ENCODE measurements at regions not wholly inside any gene's neighbourhood (a gene's known extent, or its start where the extent isn't known, plus 50 kb on each side); places are given as distances from the start of the nearest gene placed in this dataset.
A peak's percentile ranks its signal among the peaks of the same experiment; 100 is the strongest.

- no peak overlapping the region for H3K4me3 ChIP-seq (ENCODE audit: low read length)
- no peak for TF ChIP-seq CTCF (IDR thresholded peaks at IDR 0.05; ENCODE audit: insufficient read depth, low read depth, low read length, missing control alignments)
- DNase-seq (ENCODE audit: low read depth) = no peak
These were observed 73.8 kb downstream of the MRPL36 start for GRCh38 chr5:1725641-1726468.

- peak overlapping the region; percentile 7 for H3K4me3 ChIP-seq (ENCODE audit: low read length)
- DNase-seq (ENCODE audit: low read depth) = peak; percentile 10
- TF ChIP-seq CTCF (IDR thresholded peaks at IDR 0.05; ENCODE audit: insufficient read depth, low read depth, low read length, missing control alignments) = no peak
These were observed 74.6 kb downstream of the MRPL36 start for GRCh38 chr5:1724822-1725602.

DNA sequence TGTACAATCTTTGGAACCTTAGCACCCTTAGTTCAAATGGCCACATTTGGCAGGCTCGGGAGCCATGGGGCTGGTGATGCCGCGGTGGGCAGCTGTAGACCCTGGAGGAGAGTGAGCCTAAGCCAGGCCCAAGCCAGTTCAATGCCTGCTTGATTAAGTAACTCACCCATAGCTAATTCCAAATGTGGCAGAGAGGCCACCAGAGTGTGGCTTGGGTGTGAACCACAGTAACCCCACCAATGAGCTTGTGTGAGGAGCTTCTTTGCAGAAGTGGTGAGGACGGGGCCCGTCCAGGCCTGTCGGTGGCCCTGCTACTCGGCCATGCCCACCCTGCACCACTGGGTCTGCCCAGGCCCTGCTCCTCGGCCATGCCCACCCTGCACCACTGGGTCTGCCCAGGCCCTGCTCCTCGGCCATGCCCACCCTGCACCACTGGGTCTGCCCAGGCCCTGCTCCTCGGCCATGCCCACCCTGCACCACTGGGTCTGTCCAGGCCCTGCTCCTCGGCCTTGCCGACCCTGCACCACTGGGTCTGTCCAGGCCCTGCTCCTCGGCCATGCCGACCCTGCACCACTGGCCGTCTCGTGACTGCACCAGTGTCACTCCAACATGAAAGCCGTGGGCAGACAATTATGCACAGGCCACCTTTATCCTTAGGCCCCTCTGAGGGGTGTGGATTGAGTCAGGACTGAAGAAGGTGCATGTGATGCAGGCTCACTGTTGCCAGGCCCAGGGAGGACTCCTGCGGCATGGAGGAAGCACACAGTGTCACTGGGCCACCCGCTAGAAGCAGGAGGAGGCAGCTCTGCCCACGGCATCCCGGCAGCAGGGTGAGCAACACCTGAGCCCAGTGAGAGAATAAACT, 75.4 kb downstream of the MRPL36 start:
- no peak for DNase-seq (ENCODE audit: low read depth)
- no peak for TF ChIP-seq CTCF (IDR thresholded peaks at IDR 0.05; ENCODE audit: insufficient read depth, low read depth, low read length, missing control alignments)
- no peak overlapping the region for H3K4me3 ChIP-seq (ENCODE audit: low read length)

- H3K4me3 ChIP-seq (ENCODE audit: low read length) = no peak overlapping the region
- DNase-seq (ENCODE audit: low read depth) = no peak
- no peak for TF ChIP-seq CTCF (IDR thresholded peaks at IDR 0.05; ENCODE audit: insufficient read depth, low read depth, low read length, missing control alignments)
These were observed 76.2 kb downstream of the MRPL36 start for GRCh38 chr5:1723476-1723875.

GRCh38 chr5:1722877-1723276, 76.8 kb downstream of the MRPL36 start:
- DNase-seq (ENCODE audit: low read depth) = no peak
- H3K4me3 ChIP-seq (ENCODE audit: low read length) = no peak overlapping the region
- no peak for TF ChIP-seq CTCF (IDR thresholded peaks at IDR 0.05; ENCODE audit: insufficient read depth, low read depth, low read length, missing control alignments)

- no peak for TF ChIP-seq CTCF (IDR thresholded peaks at IDR 0.05; ENCODE audit: insufficient read depth, low read depth, low read length, missing control alignments)
- no peak overlapping the region for H3K4me3 ChIP-seq (ENCODE audit: low read length)
- no peak for DNase-seq (ENCODE audit: low read depth)
These were observed 79.1 kb downstream of the MRPL36 start for GRCh38 chr5:1720396-1721110.
